HK-2 (cell line): ENCODE measurements at regions not wholly inside any gene's neighbourhood (a gene's known extent, or its start where the extent isn't known, plus 50 kb on each side); places are given as distances from the start of the nearest gene placed in this dataset.

ENCODE experiments used
- DNase-seq: peaks from one replicate; pipeline ENCODE4 v3.0.0-alpha.2; 2018; ENCODE audit not compliant: unreplicated experiment

GRCh38 chr12:102781117-102781516 lies 135.9 kb downstream of the PAH start:
- DNase-seq = no peak

GRCh38 chr12:102776041-102776440 lies 141.0 kb downstream of the PAH start:
- no peak for DNase-seq

GRCh38 chr12:102769323-102769916 lies 147.6 kb downstream of the PAH start:
- peak; percentile 55 for DNase-seq

GRCh38 chr12:102766961-102767360 lies 150.1 kb downstream of the PAH start:
- DNase-seq = no peak

- no peak for DNase-seq
Observed at GRCh38 chr12:102765736-102766135, 151.3 kb downstream of the PAH start.

- no peak for DNase-seq
Observed at GRCh38 chr12:102763471-102763870, 153.6 kb downstream of the PAH start.

- DNase-seq = no peak
Observed at GRCh38 chr12:102763061-102763460, 154.0 kb downstream of the PAH start.

GRCh38 chr12:102760322-102760721 lies 156.7 kb downstream of the PAH start:
- DNase-seq = no peak

- no peak for DNase-seq
Observed at GRCh38 chr12:102759466-102759865, 157.6 kb downstream of the PAH start.

- no peak for DNase-seq
Observed at GRCh38 chr12:102757882-102758226, 159.2 kb downstream of the PAH start.

GRCh38 chr12:102757154-102757881 lies 159.7 kb downstream of the PAH start:
- no peak for DNase-seq

GRCh38 chr12:102756530-102756929 lies 160.5 kb downstream of the PAH start:
- DNase-seq = no peak

- DNase-seq = no peak
Observed at GRCh38 chr12:102755266-102755665, 161.8 kb downstream of the PAH start.

- DNase-seq = no peak
Observed at GRCh38 chr12:102753802-102754201, 163.2 kb downstream of the PAH start.

- no peak for DNase-seq
Observed at GRCh38 chr12:102748704-102749103, 168.3 kb downstream of the PAH start.

- no peak for DNase-seq
Observed at GRCh38 chr12:102746963-102747362, 170.1 kb downstream of the PAH start.

- DNase-seq = no peak
Observed at GRCh38 chr12:102745971-102746600, 171.0 kb downstream of the PAH start.

GRCh38 chr12:102741196-102741595 lies 175.8 kb downstream of the PAH start:
- no peak for DNase-seq

- DNase-seq = no peak
Observed at GRCh38 chr12:102740141-102740955, 176.7 kb downstream of the PAH start.

GRCh38 chr12:102736328-102736727 lies 180.7 kb downstream of the PAH start:
- no peak for DNase-seq

GRCh38 chr12:102735104-102735503 lies 181.9 kb downstream of the PAH start:
- no peak for DNase-seq

GRCh38 chr12:102730996-102731395 lies 186.0 kb downstream of the PAH start:
- no peak for DNase-seq
